HCT116 (cell line): ENCODE measurements at regions not wholly inside any gene's neighbourhood (a gene's known extent, or its start where the extent isn't known, plus 50 kb on each side); places are given as distances from the start of the nearest gene placed in this dataset.

ENCODE experiments used
- ATAC-seq: fragments of 200-7000 bp; cut with Tn5 transposase; 2 replicates; pipeline ENCODE4 v1.9.1; 2020; ENCODE audit warnings: mild to moderate bottlenecking, moderate library complexity
- BruUV-seq: library from RNA; stranded (reverse); fragments of 400-500 nt; replicated peaks from 2 replicates; lab custom pipeline; 2021; lab: Mats Ljungman, UMichigan
- CTCF ChIA-PET: fragments of 300-600 bp; sonication (Branson Sonifier 250); formaldehyde crosslinking; loops from one replicate; lab custom pipeline; 2021; ENCODE audit warnings: antibody characterized with exemption; lab: Charles Lee
- POLR2A ChIA-PET: fragments of 300-600, 350-600 bp; sonication (Branson Sonifier 250); formaldehyde crosslinking; loops from one replicate; lab custom pipeline; 2021; ENCODE audit warnings: antibody characterized with exemption; lab: Charles Lee
- RAD21 ChIA-PET, 2 experiments: fragments of 300-600 bp; sonication (Branson Sonifier 250); formaldehyde crosslinking; loops; one replicate each; lab custom pipeline; 2023; ENCODE audit warnings: low total read pairs in 2 of 2; ENCODE audit not compliant: uncharacterized antibody in 2 of 2, unreplicated experiment in 2 of 2, low non-redundant PET in 1 of 2; lab: Charles Lee
- DNase-seq: peaks from one replicate; pipeline ENCODE4 v3.0.0-alpha.2; 2010; ENCODE audit warnings: low read depth, low spot score
- H2AFZ ChIP-seq: fragments of 200-600 bp; shearing (Covaris generic), sonication (generic); 2 replicates; pipeline ENCODE4 v1.6.1; 2017; ENCODE audit warnings: low read depth, mixed run types, mixed read lengths, antibody characterized with exemption, low read length; ENCODE audit not compliant: poor library complexity, severe bottlenecking
- H3K27ac ChIP-seq: 2 replicates; pipeline ENCODE4 v1.5.1; 2012; ENCODE audit warnings: low read depth, low read length
- H3K27me3 ChIP-seq: fragments of 200-600 bp; sonication (generic); 2 replicates; pipeline ENCODE4 v1.6.1; 2016; ENCODE audit warnings: mixed run types, low read length, mixed read lengths; ENCODE audit not compliant: insufficient read depth
- H3K36me3 ChIP-seq, 2 experiments: fragments of 200-500 bp in 1 of 2; fragments of 200-600 bp in 1 of 2; sonication (Bioruptor generic) in 1 of 2; sonication (generic) in 1 of 2; 2 replicates each; pipeline versions ENCODE4 v1.5.1 to v1.6.1; 2014 to 2016; ENCODE audit warnings: low read length in 2 of 2, inconsistent platforms in 1 of 2, mixed read lengths in 1 of 2, mixed run types in 1 of 2; ENCODE audit not compliant: insufficient read depth in 2 of 2, control insufficient read depth in 1 of 2
- H3K4me1 ChIP-seq, 2 experiments: fragments of 200-600 bp in 1 of 2; sonication (generic) in 1 of 2; 2 replicates each; pipeline versions ENCODE4 v1.5.1 to v1.6.1; 2012 to 2017; ENCODE audit warnings: low read length in 2 of 2, inconsistent platforms in 1 of 2, mild to moderate bottlenecking in 1 of 2, mixed read lengths in 1 of 2, mixed run types in 1 of 2, moderate library complexity in 1 of 2; ENCODE audit not compliant: insufficient read depth in 2 of 2, control insufficient read depth in 1 of 2
- H3K4me2 ChIP-seq: fragments of 200-600 bp; sonication (generic); 2 replicates; pipeline ENCODE4 v1.6.1; 2017; ENCODE audit warnings: mixed run types, low read length, mixed read lengths
- H3K4me3 ChIP-seq, 2 experiments: fragments of 200-600 bp in 1 of 2; sonication (generic) in 1 of 2; replicated peaks in 1 of 2; 2 replicates each; pipeline ENCODE4 v1.5.1; 2011 to 2016; ENCODE audit warnings: low read length in 2 of 2, control low read depth in 1 of 2, low read depth in 1 of 2, mild to moderate bottlenecking in 1 of 2, mixed read lengths in 1 of 2, mixed run types in 1 of 2
- H3K79me2 ChIP-seq: fragments of 200-600 bp; sonication (generic); 2 replicates; pipeline ENCODE4 v1.6.1; 2017; ENCODE audit warnings: mild to moderate bottlenecking, mixed run types, low read length, moderate library complexity, mixed read lengths; ENCODE audit not compliant: insufficient read depth
- H3K9ac ChIP-seq: fragments of 200-600 bp; sonication (generic); 2 replicates; pipeline ENCODE4 v1.6.1; 2016; ENCODE audit warnings: low read length, mixed read lengths
- H3K9me2 ChIP-seq: fragments of 200-600 bp; sonication (generic), shearing (Covaris generic); 2 replicates; pipeline ENCODE4 v1.6.1; 2017; ENCODE audit warnings: mixed run types, mild to moderate bottlenecking, moderate library complexity; ENCODE audit not compliant: insufficient read depth
- H3K9me3 ChIP-seq, 2 experiments: fragments of 200-500 bp in 1 of 2; fragments of 200-600 bp in 1 of 2; sonication (Bioruptor generic) in 1 of 2; sonication (generic) in 1 of 2; 2 replicates each; pipeline ENCODE4 v1.6.1; 2014 to 2017; ENCODE audit warnings: low read length in 2 of 2, mixed read lengths in 2 of 2, inconsistent platforms in 1 of 2, low read depth in 1 of 2, mild to moderate bottlenecking in 1 of 2, mixed run types in 1 of 2, moderate library complexity in 1 of 2; ENCODE audit not compliant: control insufficient read depth in 1 of 2, insufficient read depth in 1 of 2
- H4K20me1 ChIP-seq: fragments of 200-600 bp; sonication (generic), shearing (Covaris generic); 2 replicates; pipeline ENCODE4 v1.6.1; 2017; ENCODE audit warnings: mixed run types, mild to moderate bottlenecking, moderate library complexity; ENCODE audit not compliant: insufficient read depth
- FOSL1 ChIP-seq: IDR thresholded peaks from 2 replicates; pipeline ENCODE4 v1.6.1; 2012; ENCODE audit warnings: low read depth
- RAD21 ChIP-seq: IDR thresholded peaks from 2 replicates; pipeline ENCODE4 v1.6.1; 2012; ENCODE audit warnings: low read depth, mild to moderate bottlenecking
- SIN3A ChIP-seq: IDR thresholded peaks from 2 replicates; pipeline ENCODE4 v1.6.1; 2012; ENCODE audit warnings: low read depth
- SP1 ChIP-seq: IDR thresholded peaks from 2 replicates; pipeline ENCODE4 v1.6.1; 2012; ENCODE audit warnings: low read depth
- SRF ChIP-seq: IDR thresholded peaks from 2 replicates; pipeline ENCODE4 v1.6.1; 2012; ENCODE audit warnings: low read depth
- TCF7L2 ChIP-seq: IDR thresholded peaks from 2 replicates; pipeline ENCODE4 v1.7.0; 2011; ENCODE audit warnings: borderline replicate concordance, inconsistent platforms; ENCODE audit not compliant: insufficient read depth, insufficient read length; ENCODE audit errors: extremely low read depth
- YY1 ChIP-seq: IDR thresholded peaks from 2 replicates; pipeline ENCODE4 v1.6.1; 2011; ENCODE audit warnings: low read length, low read depth, moderate library complexity, mild to moderate bottlenecking; ENCODE audit not compliant: insufficient replicate concordance; ENCODE audit errors: extremely low read depth
- intact Hi-C: fragments of 100-400 bp; cut with micrococcal nuclease; formaldehyde crosslinking; loops from 2 replicates; pipeline ENCODE4 v1.10.0; 2022
- TF ChIP-seq, protein P1 (sequence below), 3 experiments: fragments of 200-600 bp in 1 of 3; sonication (generic) in 1 of 3; IDR thresholded peaks in 2 of 3; conservative IDR thresholded peaks in 1 of 3; 2 replicates each; pipeline ENCODE4 v1.5.1; 2012 to 2017; ENCODE audit warnings: low read depth in 2 of 3, low read length in 2 of 3, antibody characterized with exemption in 1 of 3, borderline replicate concordance in 1 of 3, control low read depth in 1 of 3, mild to moderate bottlenecking in 1 of 3, mixed read lengths in 1 of 3, mixed run types in 1 of 3, moderate library complexity in 1 of 3; ENCODE audit not compliant: insufficient read depth in 1 of 3
- TF ChIP-seq, protein P2 (sequence below): IDR thresholded peaks from 2 replicates; pipeline ENCODE4 v1.6.1; 2011; ENCODE audit warnings: mild to moderate bottlenecking, low read length, moderate library complexity; ENCODE audit not compliant: insufficient replicate concordance; ENCODE audit errors: extremely low read depth

DNA sequence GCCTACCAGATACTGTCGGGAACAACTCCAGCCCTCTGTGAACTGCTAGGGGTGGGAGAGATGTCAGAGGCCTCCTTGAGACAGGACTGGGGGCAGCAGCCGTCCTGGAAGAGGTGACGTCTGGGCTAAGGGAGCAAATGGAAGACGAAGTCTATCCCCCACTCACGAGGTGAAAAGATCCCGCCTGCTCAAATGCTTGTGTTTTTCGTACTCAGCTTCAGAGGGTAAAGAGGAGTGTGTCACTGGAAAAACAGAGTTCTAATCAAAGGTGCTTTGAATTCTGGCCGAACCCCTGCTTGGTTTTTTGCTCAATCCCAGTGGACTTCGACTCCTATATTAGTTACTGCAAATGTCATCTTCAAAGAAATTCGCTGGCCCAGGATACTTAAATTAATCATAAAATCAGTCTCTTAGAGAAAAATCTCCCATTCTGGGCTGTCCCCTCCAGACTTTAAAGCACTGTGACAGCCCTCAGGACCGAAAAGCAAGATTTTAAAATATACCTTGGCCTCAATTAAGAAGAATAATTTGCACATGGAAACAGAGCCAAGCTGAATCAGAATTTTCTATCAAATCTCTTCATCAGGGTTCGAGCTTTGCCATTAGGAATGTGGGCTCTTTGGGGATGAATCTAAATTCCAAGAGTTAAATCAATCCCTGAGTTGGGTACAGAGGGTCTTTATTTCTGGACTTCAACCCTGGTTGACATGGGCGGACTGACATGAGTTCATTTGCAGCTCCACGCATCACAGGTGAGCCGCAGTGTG, 61.8 kb upstream of the AFDN start:
- no peaks in the 10 kb centered on the region for H3K36me3 ChIP-seq
- ATAC-seq (no peak), DNase-seq (no peak)
- no peak overlapping the region for H2AFZ ChIP-seq
- no peaks in the 10 kb centered on the region for H3K4me1 ChIP-seq
- H3K9ac ChIP-seq = no peak overlapping the region
- TF ChIP-seq RAD21 (no peak), TCF7L2 (no peak)
- POLR2A ChIA-PET = no interaction called here
- no peaks in the 10 kb centered on the region for H3K9me2 ChIP-seq
- RAD21 ChIA-PET = no interaction called here
- H3K27me3 ChIP-seq = no peaks in the 10 kb centered on the region; the same call in none of the 2 replicates
- H3K9me3 ChIP-seq = no peaks in the 10 kb centered on the region
- intact Hi-C loops = no loop called here
- no peaks in the 10 kb centered on the region for H4K20me1 ChIP-seq
- no peak overlapping the region for H3K4me3 ChIP-seq
- BruUV-seq = no TSS peak
- no peak overlapping the region for H3K27ac ChIP-seq
- CTCF ChIA-PET = no interaction called here
- H3K4me2 ChIP-seq = no peak overlapping the region
- H3K79me2 ChIP-seq = no peaks in the 10 kb centered on the region

DNA sequence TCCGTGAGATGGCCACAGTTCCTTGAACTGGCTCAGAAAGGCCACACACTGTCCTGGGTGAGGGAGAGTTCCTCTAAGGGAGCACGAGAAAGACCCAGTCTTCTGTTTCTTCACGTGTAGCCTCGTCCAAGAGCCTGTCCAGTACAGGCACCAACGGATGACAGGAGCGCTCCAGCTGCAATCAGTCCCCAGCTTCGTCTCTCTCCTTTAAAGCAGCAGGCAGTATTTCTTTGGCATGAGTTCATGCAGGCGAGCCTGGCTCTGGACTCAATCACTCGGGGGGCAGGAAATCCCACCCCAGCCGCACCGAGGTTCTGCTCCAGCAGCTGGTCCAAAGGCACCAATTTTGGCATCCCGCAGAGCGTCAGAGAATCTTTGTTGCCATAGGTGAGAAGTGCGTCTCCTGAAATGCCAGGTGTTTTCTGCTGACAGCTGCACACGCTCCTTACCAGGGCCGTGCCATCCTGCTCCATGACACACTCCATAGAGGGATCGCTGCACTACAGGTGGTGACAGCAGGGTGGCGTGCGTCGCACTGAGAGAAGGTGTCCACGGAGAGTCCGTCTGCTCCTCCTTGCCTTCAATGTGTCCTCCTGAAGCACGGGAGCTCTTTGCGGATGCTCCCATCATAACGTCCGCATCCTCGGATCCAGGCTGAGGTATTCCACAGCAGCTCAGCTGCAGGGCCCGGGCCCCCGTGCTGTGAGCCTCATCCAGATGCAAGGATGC, 59.6 kb upstream of the AFDN start:
- no peaks in the 10 kb centered on the region; the same call in none of the 2 replicates for H3K27me3 ChIP-seq
- ChIA-PET CTCF (no interaction called here), POLR2A (no interaction called here), RAD21 (no interaction called here)
- H3K4me2 ChIP-seq = no peak overlapping the region
- H2AFZ ChIP-seq = no peak overlapping the region
- H3K9me3 ChIP-seq = no peaks in the 10 kb centered on the region
- H3K4me1 ChIP-seq = no peaks in the 10 kb centered on the region
- H3K36me3 ChIP-seq = no peaks in the 10 kb centered on the region
- H3K27ac ChIP-seq = no peak overlapping the region
- no peaks in the 10 kb centered on the region for H3K79me2 ChIP-seq
- H4K20me1 ChIP-seq = no peaks in the 10 kb centered on the region
- no TSS peak for BruUV-seq
- TF ChIP-seq FOSL1 (no peak), SRF (no peak), SP1 (no peak), YY1 (no peak), SIN3A (no peak), RAD21 (peak; percentile 24; the same call in 1 of the 2 replicates)
- TF ChIP-seq, protein P1, sequence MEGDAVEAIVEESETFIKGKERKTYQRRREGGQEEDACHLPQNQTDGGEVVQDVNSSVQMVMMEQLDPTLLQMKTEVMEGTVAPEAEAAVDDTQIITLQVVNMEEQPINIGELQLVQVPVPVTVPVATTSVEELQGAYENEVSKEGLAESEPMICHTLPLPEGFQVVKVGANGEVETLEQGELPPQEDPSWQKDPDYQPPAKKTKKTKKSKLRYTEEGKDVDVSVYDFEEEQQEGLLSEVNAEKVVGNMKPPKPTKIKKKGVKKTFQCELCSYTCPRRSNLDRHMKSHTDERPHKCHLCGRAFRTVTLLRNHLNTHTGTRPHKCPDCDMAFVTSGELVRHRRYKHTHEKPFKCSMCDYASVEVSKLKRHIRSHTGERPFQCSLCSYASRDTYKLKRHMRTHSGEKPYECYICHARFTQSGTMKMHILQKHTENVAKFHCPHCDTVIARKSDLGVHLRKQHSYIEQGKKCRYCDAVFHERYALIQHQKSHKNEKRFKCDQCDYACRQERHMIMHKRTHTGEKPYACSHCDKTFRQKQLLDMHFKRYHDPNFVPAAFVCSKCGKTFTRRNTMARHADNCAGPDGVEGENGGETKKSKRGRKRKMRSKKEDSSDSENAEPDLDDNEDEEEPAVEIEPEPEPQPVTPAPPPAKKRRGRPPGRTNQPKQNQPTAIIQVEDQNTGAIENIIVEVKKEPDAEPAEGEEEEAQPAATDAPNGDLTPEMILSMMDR (IDR thresholded peaks at IDR 0.05 in 2 of 3, conservative IDR thresholded peaks at IDR 0.05 in 1 of 3; ENCODE audit: borderline replicate concordance in 1 of 3, insufficient read depth in 1 of 3, low read depth in 2 of 3, low read length in 2 of 3) = peak in 2 of 3 experiments; percentile 23 to 29; a peak in 4 of 6 replicates
- TF ChIP-seq, protein P2, sequence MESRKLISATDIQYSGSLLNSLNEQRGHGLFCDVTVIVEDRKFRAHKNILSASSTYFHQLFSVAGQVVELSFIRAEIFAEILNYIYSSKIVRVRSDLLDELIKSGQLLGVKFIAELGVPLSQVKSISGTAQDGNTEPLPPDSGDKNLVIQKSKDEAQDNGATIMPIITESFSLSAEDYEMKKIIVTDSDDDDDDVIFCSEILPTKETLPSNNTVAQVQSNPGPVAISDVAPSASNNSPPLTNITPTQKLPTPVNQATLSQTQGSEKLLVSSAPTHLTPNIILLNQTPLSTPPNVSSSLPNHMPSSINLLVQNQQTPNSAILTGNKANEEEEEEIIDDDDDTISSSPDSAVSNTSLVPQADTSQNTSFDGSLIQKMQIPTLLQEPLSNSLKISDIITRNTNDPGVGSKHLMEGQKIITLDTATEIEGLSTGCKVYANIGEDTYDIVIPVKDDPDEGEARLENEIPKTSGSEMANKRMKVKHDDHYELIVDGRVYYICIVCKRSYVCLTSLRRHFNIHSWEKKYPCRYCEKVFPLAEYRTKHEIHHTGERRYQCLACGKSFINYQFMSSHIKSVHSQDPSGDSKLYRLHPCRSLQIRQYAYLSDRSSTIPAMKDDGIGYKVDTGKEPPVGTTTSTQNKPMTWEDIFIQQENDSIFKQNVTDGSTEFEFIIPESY = no peak
- ATAC-seq (peak; percentile 74), DNase-seq (no peak)
- intact Hi-C loops = no loop called here
- no peak overlapping the region for H3K9ac ChIP-seq
- H3K9me2 ChIP-seq = no peaks in the 10 kb centered on the region
- H3K4me3 ChIP-seq = no peak overlapping the region
